ENCODE measurements at regions not wholly inside any gene's neighbourhood (a gene's known extent, or its start where the extent isn't known, plus 50 kb on each side); places are given as distances from the start of the nearest gene placed in this dataset.
"Not testable (repeated sequence)": the region's sequence is repeated elsewhere in the genome, so short reads cannot be mapped to it uniquely, and the experiment has no call there.

DNA sequence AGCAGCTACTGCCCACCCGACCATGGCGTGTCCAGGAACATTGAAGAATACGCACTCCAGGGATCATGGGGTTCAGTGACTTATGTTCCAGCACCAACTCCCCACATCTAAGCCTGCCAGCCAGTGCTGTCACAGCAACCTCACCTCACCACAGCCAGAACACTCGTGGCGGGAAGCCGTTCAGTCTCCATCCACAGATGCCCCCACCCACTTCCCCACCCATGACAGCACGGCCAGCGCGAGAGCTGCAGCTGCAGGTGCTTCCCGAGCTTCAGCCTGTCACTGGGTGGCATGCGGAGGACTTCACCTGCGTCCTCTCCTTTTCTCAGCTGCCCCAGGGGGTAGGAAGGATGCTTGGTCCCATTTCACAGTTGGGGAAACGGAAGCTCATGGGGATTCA is 50.3 kb downstream of the RBFOX3 start:
- H3K4me2 ChIP-seq = peak overlapping the region; percentile 73
- no peaks in the 10 kb centered on the region for H3K36me3 ChIP-seq
- TF ChIP-seq Cebpa-rat (IDR thresholded peaks at IDR 0.05) = no peak
- no peak overlapping the region for H3K4me3 ChIP-seq
- no peak overlapping the region for H3K27ac ChIP-seq
- no peaks in the 10 kb centered on the region for H4K20me1 ChIP-seq
- peaks cover 88% of the 10 kb centered on the region for H3K4me1 ChIP-seq
- H3K9me3 ChIP-seq = no peaks in the 10 kb centered on the region
- no peaks in the 10 kb centered on the region for H3K27me3 ChIP-seq
- H3K9ac ChIP-seq = no peak overlapping the region

DNA sequence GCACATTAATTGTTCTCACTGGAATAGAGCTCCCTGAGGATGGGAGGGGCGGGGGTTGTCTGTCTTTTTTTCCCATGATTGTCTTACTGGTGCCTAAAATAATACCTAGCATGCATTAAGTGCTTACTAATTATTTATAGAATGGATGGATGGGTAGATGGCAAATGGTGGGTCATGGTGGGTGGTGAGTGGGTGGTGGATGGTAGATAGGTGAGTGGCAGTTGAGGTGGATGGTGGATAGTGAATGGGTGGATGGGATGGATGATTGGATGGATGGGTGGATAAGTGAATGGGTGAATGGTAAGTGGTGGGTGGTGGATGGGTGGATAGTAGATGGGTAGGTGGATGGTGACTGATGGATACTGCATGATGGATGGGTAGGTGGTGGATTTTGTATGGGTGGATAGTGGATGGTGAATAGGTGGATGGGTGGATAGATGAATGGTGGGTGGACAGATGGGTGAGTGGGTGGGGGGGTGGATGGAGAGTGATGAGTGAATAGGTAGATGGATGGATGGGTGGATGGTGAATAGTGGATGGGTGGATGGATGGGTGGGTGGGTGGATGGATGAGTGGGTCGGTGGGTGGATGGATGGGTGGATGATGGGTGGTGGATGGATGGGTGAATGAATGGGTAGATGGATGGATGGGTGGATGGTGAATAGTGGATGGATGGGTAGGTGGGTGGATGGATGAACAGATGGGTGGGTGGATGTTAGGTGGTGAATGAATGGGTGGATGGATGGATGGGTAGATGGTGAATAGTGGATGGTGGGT is 51.6 kb downstream of the RBFOX3 start:
- H3K27me3 ChIP-seq = no peaks in the 10 kb centered on the region
- no peak overlapping the region for H3K9ac ChIP-seq
- no peaks in the 10 kb centered on the region for H3K9me3 ChIP-seq
- H4K20me1 ChIP-seq = no peaks in the 10 kb centered on the region
- H3K4me1 ChIP-seq = peaks cover 76% of the 10 kb centered on the region
- no peak overlapping the region for H3K4me3 ChIP-seq
- no peaks in the 10 kb centered on the region for H3K36me3 ChIP-seq
- peak overlapping the region; percentile 51; the same call in 1 of the 2 replicates for H3K4me2 ChIP-seq
- TF ChIP-seq Cebpa-rat (IDR thresholded peaks at IDR 0.05) = no peak
- H3K27ac ChIP-seq = no peak overlapping the region

DNA sequence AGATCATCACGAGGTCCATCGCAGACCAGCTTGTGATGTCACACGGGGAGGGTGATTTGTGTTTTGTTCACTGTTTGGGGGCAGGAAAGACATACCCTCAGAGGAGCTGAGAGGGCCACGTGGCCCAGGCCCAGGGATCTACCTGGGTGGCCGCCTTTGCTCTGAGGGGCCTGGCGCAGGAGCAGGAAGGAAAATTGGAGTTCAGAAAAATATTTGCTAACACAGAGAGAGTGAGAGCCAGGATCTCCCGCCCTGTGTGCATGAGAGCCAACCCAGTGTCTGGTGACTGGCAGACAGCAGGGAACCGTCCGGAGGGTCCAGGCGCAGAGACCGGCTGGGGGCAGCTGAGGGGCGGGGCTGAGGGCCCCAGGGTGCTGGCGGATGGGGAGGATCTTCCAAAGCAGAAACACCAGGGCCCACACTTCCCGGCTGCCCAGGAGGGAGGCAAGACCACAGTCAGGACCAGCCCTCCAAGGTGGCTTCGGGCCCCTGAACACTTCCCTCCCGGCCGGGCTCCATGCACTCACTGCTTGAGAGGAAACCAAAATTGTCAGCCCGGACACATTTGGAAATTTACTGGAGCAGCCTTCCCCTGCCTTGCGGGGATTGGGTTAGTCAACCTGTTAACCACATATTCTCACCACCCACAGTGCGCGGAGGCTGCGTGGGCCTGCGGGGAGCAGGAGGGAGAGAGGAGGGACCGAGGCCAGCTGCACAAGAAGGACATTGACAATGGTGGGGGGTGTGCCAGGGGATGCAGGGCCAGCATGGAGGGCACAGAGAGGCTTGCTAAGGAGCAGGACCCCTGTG is 52.6 kb downstream of the RBFOX3 start:
- H3K4me2 ChIP-seq = peak overlapping the region; percentile 51
- no peaks in the 10 kb centered on the region for H3K27me3 ChIP-seq
- no peaks in the 10 kb centered on the region for H4K20me1 ChIP-seq
- no peak overlapping the region; the same call in 1 of the 2 replicates for H3K9ac ChIP-seq
- peak overlapping the region; percentile 40; the same call in 1 of the 2 replicates for H3K27ac ChIP-seq
- no peaks in the 10 kb centered on the region for H3K36me3 ChIP-seq
- TF ChIP-seq Cebpa-rat (IDR thresholded peaks at IDR 0.05) = no peak
- H3K9me3 ChIP-seq = peaks cover 6% of the 10 kb centered on the region; the same call in 1 of the 2 replicates
- no peak overlapping the region; the same call in 1 of the 2 replicates for H3K4me3 ChIP-seq
- H3K4me1 ChIP-seq = peaks cover 71% of the 10 kb centered on the region

DNA sequence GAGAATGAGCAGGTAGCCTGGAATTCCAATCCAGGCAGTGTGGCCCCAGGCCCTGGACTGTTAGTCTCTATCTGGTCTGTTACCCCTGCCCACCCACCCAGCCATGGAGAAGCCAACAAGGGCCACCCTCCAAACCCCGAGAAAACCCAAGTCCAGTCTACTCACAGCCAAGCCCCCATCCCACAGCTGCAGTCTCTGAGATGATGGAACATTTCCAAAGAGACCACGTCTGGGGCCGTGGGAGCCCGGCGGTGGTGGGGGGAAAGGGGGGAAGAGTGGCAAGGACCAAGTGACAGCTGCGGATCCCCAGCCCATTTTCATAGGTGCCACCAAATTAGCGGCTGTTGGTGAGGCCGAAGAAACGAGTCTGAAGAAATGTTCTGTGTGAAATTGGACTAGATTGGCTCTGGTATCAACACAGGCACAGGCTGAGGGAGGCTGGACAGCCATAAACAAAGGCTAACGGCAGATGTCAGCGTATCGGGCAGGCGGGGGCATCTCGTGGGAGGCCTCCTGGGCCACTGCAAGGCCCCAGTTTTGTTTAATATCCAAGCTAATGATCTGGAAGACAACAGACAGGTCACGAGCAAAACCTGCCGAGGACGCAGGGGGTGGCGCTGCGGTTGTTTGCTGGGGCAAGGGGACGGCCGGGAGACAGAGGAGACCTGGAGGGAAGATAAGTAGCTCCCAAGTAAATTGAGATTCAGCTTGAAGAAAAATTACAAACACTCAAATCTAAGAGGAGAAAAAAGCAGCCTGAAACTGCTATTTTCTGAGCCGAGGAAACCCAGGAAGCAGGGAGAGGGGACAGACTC is 53.4 kb downstream of the RBFOX3 start:
- Histone ChIP-seq H3K9me3 (peaks cover 11% of the 10 kb centered on the region), H3K36me3 (no peaks in the 10 kb centered on the region), H3K4me2 (peak overlapping the region; percentile 73), H3K27ac (peak overlapping the region; percentile 40; the same call in 1 of the 2 replicates), H3K4me3 (no peak overlapping the region), H4K20me1 (no peaks in the 10 kb centered on the region), H3K4me1 (peaks cover 63% of the 10 kb centered on the region), H3K27me3 (no peaks in the 10 kb centered on the region), H3K9ac (no peak overlapping the region; the same call in 1 of the 2 replicates)
- TF ChIP-seq Cebpa-rat (IDR thresholded peaks at IDR 0.05) = no peak

DNA sequence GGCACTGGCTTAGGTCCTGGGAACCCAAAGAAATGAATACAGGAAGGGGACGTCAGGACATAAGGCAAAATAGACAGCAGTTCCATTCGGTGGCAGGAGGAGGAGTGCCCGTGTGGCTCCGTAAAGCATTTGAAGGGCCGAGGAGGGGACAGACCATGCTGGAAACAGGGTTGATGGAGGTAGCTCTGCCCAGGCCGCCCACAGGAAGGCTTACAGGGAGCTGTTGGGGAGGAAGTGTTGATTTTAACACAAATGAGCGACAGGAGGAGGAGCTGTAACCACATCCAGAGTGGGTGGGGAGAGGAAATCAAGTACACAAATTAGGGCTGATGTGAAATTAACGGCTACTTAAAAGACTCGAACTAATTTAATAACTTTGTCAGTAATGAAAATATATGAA is 54.6 kb downstream of the RBFOX3 start:
- Histone ChIP-seq H3K4me1 (peaks cover 51% of the 10 kb centered on the region), H3K9ac (no peak overlapping the region), H3K9me3 (peaks cover 15% of the 10 kb centered on the region), H3K36me3 (no peaks in the 10 kb centered on the region), H3K4me3 (0 out of 2 replicates have a peak overlapping the region, but pooled peaks have one; percentile 20), H4K20me1 (no peaks in the 10 kb centered on the region), H3K27ac (peak overlapping the region; percentile 70), H3K27me3 (no peaks in the 10 kb centered on the region), H3K4me2 (peak overlapping the region; percentile 73)
- no peak for TF ChIP-seq Cebpa-rat (IDR thresholded peaks at IDR 0.05)

DNA sequence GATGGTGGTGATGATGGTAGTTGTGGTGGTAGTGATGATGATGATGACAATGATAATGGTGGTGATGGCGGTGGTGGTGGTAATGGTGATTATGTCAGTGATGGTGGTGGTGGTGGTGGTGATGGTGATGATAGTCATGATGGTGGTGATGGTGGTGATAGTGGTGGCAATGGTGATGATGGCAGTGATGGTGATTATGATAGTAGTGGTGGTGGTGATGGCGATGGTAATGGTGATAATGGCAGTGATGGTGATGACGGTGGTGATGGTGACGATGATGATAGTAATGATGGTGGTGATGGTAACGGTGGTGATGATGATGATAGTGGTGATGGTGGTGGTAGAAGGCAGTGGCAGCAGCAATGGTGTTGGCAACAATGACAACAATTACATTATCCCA is 55.3 kb downstream of the RBFOX3 start:
- Histone ChIP-seq H3K9ac (no peak overlapping the region), H3K27me3 (no peaks in the 10 kb centered on the region), H3K9me3 (peaks cover 15% of the 10 kb centered on the region), H3K27ac (no peak overlapping the region), H3K4me3 (no peak overlapping the region), H3K4me1 (peaks cover 44% of the 10 kb centered on the region), H3K4me2 (peak overlapping the region; percentile 73; the same call in 1 of the 2 replicates), H4K20me1 (no peaks in the 10 kb centered on the region), H3K36me3 (no peaks in the 10 kb centered on the region)
- TF ChIP-seq Cebpa-rat (IDR thresholded peaks at IDR 0.05) = no peak

DNA sequence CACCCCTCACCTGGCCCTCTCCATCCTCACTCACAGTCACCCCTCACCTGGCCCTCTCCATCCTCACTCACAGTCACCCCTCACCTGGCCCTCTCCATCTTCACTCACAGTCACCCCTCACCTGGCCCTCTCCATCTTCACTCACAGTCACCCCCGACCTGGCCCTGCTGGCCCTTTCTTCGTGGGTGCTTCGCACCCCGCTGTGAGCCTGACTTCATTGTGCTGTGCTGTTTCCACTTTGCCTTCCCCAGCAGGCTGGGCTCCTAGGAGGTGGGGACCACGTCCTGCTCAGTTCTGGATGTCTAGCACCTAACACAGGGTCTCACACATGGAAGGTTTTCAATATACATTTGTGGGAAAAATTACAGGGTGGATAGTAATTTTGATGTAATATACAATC is 56.5 kb downstream of the RBFOX3 start:
- not testable (repeated sequence) for H4K20me1 ChIP-seq, H3K9ac ChIP-seq, H3K4me3 ChIP-seq, H3K27ac ChIP-seq, H3K27me3 ChIP-seq, H3K36me3 ChIP-seq, H3K4me2 ChIP-seq
- peaks cover 46% of the 10 kb centered on the region for H3K4me1 ChIP-seq
- peaks cover 15% of the 10 kb centered on the region for H3K9me3 ChIP-seq

DNA sequence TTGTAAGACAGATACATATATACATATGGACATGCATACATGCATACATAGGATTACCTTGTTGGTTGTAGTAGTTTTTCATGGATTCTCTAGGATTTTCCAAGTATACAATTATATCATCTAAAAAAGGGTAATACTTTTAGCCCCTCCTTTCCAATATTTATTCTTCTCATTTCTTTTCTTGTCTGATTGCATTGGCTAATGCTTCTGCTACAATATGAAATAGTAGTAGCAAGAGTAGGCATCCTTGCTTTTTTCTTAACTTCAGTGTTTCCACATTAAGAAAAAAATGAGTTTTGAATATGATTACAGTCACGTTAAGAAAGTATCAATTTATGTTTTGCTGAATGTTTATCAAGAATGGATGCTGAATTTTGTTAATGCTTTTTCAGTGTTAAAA is 58.0 kb downstream of the RBFOX3 start:
- Histone ChIP-seq H4K20me1 (no peaks in the 10 kb centered on the region), H3K36me3 (no peaks in the 10 kb centered on the region), H3K9ac (no peak overlapping the region), H3K27me3 (no peaks in the 10 kb centered on the region), H3K4me2 (no peak overlapping the region), H3K4me1 (peaks cover 41% of the 10 kb centered on the region), H3K27ac (no peak overlapping the region), H3K9me3 (peaks cover 15% of the 10 kb centered on the region), H3K4me3 (no peak overlapping the region)
- no peak for TF ChIP-seq Cebpa-rat (IDR thresholded peaks at IDR 0.05)

DNA sequence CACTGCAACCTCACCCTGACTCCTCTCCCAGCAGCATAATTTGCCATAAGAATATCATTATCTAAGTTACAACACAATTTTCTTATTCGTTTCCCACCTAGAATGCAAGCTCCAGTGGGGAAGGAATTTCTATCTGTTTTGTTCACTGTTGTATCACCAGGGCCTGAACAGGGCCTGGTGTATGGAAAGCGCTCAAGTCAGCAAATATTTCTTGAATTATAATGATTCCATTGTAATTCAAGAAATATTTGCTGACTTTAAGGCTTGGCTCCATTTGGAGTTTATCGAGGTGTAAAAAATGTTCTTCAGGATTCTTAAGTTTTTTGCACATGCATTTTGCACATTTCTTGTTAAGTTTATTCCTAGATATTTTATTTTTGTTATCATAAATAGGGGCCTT is 58.4 kb downstream of the RBFOX3 start:
- TF ChIP-seq Cebpa-rat (IDR thresholded peaks at IDR 0.05) = no peak
- Histone ChIP-seq H3K36me3 (no peaks in the 10 kb centered on the region), H3K4me3 (no peak overlapping the region), H3K27ac (no peak overlapping the region), H4K20me1 (no peaks in the 10 kb centered on the region), H3K4me1 (peaks cover 37% of the 10 kb centered on the region), H3K9ac (no peak overlapping the region), H3K27me3 (no peaks in the 10 kb centered on the region), H3K4me2 (no peak overlapping the region), H3K9me3 (peaks cover 15% of the 10 kb centered on the region)

All from BLaER1 (cell line).